HG03135 (cell line): ENCODE measurements at regions not wholly inside any gene's neighbourhood (a gene's known extent, or its start where the extent isn't known, plus 50 kb on each side); places are given as distances from the start of the nearest gene placed in this dataset.

Experiments
- ATAC-seq: cut with Tn5 transposase; IDR thresholded peaks from one replicate; pipeline ENCODE4 v1.9.1; 2021; ENCODE audit warnings: mild to moderate bottlenecking, moderate library complexity; ENCODE audit not compliant: unreplicated experiment

GRCh38 chr13:100817928-100818327 is 143.3 kb upstream of the TMTC4 start:
- no peak for ATAC-seq

GRCh38 chr13:100815476-100816046 is 141.0 kb upstream of the TMTC4 start:
- ATAC-seq: no peak

- ATAC-seq: no peak
Observed at GRCh38 chr13:100812982-100813584, 138.5 kb upstream of the TMTC4 start.

GRCh38 chr13:100811928-100812327 is 137.3 kb upstream of the TMTC4 start:
- no peak for ATAC-seq

- ATAC-seq: no peak
Observed at GRCh38 chr13:100811024-100811865, 136.7 kb upstream of the TMTC4 start.

GRCh38 chr13:100810481-100810880 is 135.9 kb upstream of the TMTC4 start:
- no peak for ATAC-seq

- no peak for ATAC-seq
Observed at GRCh38 chr13:100809856-100810255, 135.3 kb upstream of the TMTC4 start.

GRCh38 chr13:100809129-100809390 is 134.5 kb upstream of the TMTC4 start:
- ATAC-seq: no peak

- ATAC-seq: no peak
Observed at GRCh38 chr13:100808330-100809128, 133.9 kb upstream of the TMTC4 start.

- no peak for ATAC-seq
Observed at GRCh38 chr13:100803091-100803490, 128.5 kb upstream of the TMTC4 start.

- ATAC-seq: no peak
Observed at GRCh38 chr13:100800283-100800875, 125.8 kb upstream of the TMTC4 start.

GRCh38 chr13:100798739-100799361 is 124.3 kb upstream of the TMTC4 start:
- no peak for ATAC-seq

- no peak for ATAC-seq
Observed at GRCh38 chr13:100797921-100798320, 123.3 kb upstream of the TMTC4 start.

- ATAC-seq: no peak
Observed at GRCh38 chr13:100796463-100796862, 121.9 kb upstream of the TMTC4 start.

- no peak for ATAC-seq
Observed at GRCh38 chr13:100794575-100794974, 120.0 kb upstream of the TMTC4 start.

- ATAC-seq: no peak
Observed at GRCh38 chr13:100790405-100790804, 115.8 kb upstream of the TMTC4 start.

- peak; percentile 69 for ATAC-seq
Observed at GRCh38 chr13:100789968-100790367, 115.4 kb upstream of the TMTC4 start.

GRCh38 chr13:100789481-100789880 is 114.9 kb upstream of the TMTC4 start:
- ATAC-seq: no peak

GRCh38 chr13:100789025-100789424 is 114.4 kb upstream of the TMTC4 start:
- ATAC-seq: no peak

- no peak for ATAC-seq
Observed at GRCh38 chr13:100788540-100788939, 113.9 kb upstream of the TMTC4 start.

- ATAC-seq: no peak
Observed at GRCh38 chr13:100787899-100788298, 113.3 kb upstream of the TMTC4 start.
